HS-27A (cell line): ENCODE measurements at regions not wholly inside any gene's neighbourhood (a gene's known extent, or its start where the extent isn't known, plus 50 kb on each side); places are given as distances from the start of the nearest gene placed in this dataset.
"Not testable (repeated sequence)": the region's sequence is repeated elsewhere in the genome, so short reads cannot be mapped to it uniquely, and the experiment has no call there.

Source experiments
- DNase-seq: peaks from one replicate; pipeline ENCODE4 v3.0.0-alpha.2; 2012; ENCODE audit warnings: low read depth, missing footprints

- no peak for DNase-seq
Measured at GRCh38 chr2:118464546-118465265, 376.4 kb downstream of the INSIG2 start.

DNA sequence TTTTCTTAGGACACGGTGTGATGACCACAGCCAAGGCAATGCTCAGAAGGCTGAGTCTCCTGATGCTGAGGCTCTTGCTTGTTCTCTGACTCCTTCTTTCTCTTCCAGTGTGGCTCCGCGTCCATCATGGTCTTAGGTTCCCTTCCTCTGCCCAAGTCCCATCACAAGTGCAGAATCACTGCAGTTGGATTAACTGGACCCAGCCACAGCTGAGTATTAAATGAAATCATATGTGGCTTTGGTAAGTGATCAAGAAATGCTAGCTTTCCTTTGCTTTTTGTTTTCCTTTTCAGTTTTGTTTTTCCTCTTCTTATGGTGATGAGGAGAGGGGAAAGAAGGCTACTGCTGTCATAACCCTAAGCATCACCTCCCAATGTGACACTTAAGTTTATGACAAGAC is 375.8 kb downstream of the INSIG2 start:
- DNase-seq = no peak

DNA sequence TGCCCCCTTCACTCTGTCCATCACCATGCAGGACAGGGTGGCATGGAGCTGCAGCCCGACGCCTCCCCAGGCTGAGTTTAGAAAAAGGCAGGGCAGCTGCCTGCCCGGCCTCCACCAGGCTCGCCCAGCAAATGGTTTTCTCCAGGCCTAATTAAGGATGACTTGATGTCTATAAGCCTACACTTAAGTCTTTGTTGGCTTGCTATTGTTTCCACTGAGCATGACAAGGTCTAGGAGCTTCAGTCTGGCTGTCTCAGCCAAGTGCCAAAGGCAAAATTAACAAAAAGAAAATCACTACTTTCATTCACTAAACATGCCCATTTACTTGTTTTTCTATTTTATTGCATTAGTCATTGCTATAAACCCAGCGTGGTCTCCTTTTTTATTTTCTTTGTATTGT is 372.2 kb downstream of the INSIG2 start:
- no peak for DNase-seq

DNA sequence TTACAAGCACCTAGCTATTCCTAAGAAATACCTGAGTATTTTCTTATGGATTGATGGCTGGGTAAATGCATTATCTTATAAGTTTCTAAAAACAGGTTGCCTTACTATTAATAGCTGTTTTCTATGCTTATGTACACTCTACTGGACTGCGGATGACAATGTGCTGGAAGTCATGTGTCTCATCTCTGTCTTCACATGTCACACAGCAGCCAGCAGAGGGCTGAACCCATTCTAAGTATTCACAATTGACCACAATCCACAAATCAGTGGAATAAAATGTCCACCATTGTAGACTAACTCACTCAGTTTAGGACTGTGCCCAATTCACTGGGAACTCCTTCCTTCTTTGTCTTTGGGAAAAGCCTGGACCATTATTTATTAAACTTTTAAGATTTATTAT is 371.2 kb downstream of the INSIG2 start:
- DNase-seq = no peak

DNA sequence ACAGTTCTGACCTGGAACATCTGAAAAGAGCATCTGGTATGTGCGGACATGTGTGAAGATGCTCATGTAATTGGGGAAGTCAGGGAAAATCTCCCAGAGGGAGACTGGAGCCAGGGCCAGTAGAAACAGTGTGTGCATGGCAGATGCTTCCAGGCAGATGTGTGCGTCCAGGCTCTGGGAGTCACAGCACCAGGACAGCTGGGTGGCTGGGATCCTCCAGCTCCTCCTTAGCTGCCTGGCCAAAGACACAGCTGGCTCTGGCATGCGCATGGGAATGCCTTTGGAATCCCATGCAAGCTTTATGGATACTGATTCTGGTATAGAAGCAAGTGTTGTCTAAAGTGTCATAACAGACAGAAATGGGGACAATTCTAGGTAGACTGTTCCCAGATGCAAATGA is 369.7 kb downstream of the INSIG2 start:
- no peak for DNase-seq

GRCh38 chr2:118449401-118449800 is 361.1 kb downstream of the INSIG2 start:
- DNase-seq = no peak

- peak; percentile 89 for DNase-seq
Measured at GRCh38 chr2:118443596-118443995, 355.3 kb downstream of the INSIG2 start.

DNA sequence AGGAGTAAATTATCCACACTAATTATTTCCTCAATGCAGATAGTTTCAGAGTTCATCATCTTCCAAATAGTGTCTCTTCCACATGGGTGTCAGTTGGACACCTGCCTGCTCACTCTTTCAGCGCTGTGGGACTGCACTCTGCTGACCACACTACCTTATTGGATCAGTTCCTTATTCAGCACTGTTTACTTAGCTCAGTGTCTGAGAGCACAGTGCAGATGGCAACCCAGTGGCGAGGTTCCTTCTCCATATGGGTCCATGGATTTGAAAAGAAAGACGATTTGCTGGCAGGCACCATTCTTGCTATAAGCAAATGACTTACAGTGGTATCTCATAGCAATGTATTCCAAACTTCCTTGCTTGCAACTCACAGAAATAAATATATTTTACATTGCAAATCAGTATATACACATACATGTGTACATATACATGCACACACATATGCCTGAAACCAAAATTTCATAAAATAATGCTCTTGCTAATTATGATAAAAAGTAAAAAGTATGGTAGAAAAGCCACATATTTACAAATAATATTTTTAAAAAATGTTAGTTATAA is 354.8 kb downstream of the INSIG2 start:
- peak; percentile 26 for DNase-seq

- no peak for DNase-seq
Measured at GRCh38 chr2:118442046-118442445, 353.8 kb downstream of the INSIG2 start.

GRCh38 chr2:118440404-118441098 is 352.3 kb downstream of the INSIG2 start:
- DNase-seq = no peak

GRCh38 chr2:118437501-118437900 is 349.2 kb downstream of the INSIG2 start:
- DNase-seq = no peak

- DNase-seq = no peak
Measured at GRCh38 chr2:118431997-118432396, 343.7 kb downstream of the INSIG2 start.

- DNase-seq = no peak
Measured at GRCh38 chr2:118431586-118431985, 343.3 kb downstream of the INSIG2 start.

GRCh38 chr2:118431165-118431517 is 342.9 kb downstream of the INSIG2 start:
- DNase-seq = no peak

- peak; percentile 48 for DNase-seq
Measured at GRCh38 chr2:118430510-118431164, 342.4 kb downstream of the INSIG2 start.

- no peak for DNase-seq
Measured at GRCh38 chr2:118425191-118425590, 336.9 kb downstream of the INSIG2 start.

- no peak for DNase-seq
Measured at GRCh38 chr2:118423776-118424175, 335.5 kb downstream of the INSIG2 start.

DNA sequence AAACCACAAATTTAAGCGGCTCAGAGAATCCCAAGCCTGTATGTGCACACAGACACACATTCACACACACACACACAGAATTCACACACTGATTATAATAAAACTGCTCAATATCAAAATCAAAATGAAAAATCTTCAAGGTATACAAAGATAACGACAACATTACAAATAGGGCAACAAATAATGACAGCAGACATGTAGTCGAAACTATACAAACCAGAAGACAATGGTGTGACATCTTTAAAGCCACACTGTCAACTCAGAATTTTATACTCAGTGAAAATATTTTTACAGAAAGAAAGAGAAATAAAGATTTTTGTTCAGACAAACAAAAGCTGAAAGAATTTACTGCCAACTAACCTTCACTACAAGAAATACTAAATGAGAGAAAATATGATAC is 333.4 kb downstream of the INSIG2 start:
- DNase-seq = no peak

DNA sequence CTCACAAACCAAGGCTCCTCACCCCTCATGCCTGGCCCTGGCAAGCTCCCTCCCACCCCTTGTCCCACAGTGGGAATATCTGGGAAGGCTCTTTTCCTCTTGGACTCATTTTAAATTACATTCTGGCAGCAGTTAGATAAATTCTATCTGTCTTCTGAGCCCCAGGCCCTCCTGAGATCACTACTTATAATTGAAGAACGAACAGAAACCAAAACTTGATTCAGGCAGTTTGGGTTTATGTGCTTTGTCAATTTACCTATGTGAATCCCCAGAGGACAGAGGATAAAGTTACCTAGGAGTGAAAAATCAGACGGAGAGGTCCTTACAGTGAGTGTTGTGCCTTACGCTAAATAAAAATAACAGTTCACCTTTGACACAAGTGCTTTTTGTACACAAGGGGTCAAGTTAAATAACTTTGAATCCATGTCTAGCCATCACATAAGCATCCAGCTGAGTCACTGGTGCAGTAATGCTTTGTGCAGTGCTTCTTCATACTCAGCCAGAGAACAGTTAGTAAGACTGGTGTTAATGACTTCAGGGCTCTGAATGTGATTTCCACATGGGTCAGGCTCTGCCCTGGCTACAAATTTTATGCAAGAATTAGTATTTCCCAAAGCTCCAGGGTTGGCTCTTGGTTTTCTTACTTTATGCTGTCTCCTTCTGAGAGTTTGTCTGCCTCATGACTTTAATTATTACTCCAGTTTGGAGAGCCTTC is 329.3 kb downstream of the INSIG2 start:
- no peak for DNase-seq

- not testable (repeated sequence) for DNase-seq
Measured at GRCh38 chr2:118415186-118415585, 326.9 kb downstream of the INSIG2 start.

DNA sequence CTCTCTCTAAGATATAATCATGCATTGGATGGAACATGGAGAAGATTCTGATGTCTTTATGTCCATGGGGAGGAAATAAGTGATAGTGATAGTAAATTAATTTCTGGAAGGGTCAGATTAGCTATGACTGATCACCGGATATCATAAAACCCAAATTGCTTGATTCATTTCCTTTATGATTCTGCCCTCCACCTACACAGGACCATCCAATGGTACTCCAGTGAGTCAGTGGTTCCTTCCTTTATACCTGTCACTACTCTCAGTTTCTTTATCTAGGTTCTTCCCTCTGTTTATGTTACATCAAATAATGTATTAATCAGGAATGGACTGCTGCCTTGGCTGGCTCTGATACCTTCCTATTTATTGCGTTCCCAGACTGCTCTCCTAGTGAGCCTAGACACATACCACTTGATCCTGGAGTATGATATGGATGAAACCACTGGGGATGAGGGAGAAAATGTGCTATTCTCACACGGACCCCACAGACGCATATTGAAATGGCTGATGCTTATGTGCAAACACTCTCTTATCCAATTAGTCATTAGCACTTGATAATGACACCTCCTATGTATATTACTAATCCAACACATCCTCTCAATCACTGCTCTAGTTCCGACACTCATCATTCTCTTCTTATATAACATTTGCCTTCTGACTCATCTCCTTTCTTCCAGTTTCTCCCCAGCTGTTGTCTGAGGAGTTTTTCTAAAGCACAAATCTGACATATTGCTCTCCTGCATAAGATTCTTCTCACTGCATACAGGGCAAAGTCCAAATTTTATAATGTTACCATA is 315.6 kb downstream of the INSIG2 start:
- DNase-seq = no peak
